Liver (tissue), 8 donors: ENCODE measurements at regions not wholly inside any gene's neighbourhood (a gene's known extent, or its start where the extent isn't known, plus 50 kb on each side); places are given as distances from the start of the nearest gene placed in this dataset.

ENCODE experiments used
- DNase-seq: peaks from one replicate; pipeline ENCODE4 v3.0.0-alpha.2; 2017; ENCODE audit warnings: low spot score
- H3K27ac ChIP-seq, 2 donors: one replicate each; pipeline ENCODE4 v1.7.0; 2013; ENCODE audit warnings: inconsistent platforms in 2 of 2, low read length in 2 of 2, control low read depth in 1 of 2, low read depth in 1 of 2, mild to moderate bottlenecking in 1 of 2
- H3K27me3 ChIP-seq, 4 donors: one replicate each; pipeline versions ENCODE4 v1.6.1 to v1.7.0; 2013; ENCODE audit warnings: low read length in 3 of 4, inconsistent platforms in 1 of 4, mild to moderate bottlenecking in 1 of 4, moderate library complexity in 1 of 4; ENCODE audit not compliant: control insufficient read depth in 4 of 4, insufficient read depth in 4 of 4
- H3K36me3 ChIP-seq, 4 donors: one replicate each; pipeline versions ENCODE4 v1.6.1 to v1.7.0; 2013; ENCODE audit warnings: low read length in 3 of 4, mild to moderate bottlenecking in 3 of 4, low read depth in 1 of 4, moderate library complexity in 1 of 4; ENCODE audit not compliant: control insufficient read depth in 4 of 4, insufficient read depth in 3 of 4
- H3K4me1 ChIP-seq, 4 donors: one replicate each; pipeline versions ENCODE4 v1.6.1 to v1.7.0; 2013; ENCODE audit warnings: low read length in 3 of 4, mild to moderate bottlenecking in 3 of 4, moderate library complexity in 1 of 4; ENCODE audit not compliant: control insufficient read depth in 4 of 4, insufficient read depth in 4 of 4
- H3K4me3 ChIP-seq, 3 donors: one replicate each; pipeline versions ENCODE4 v1.6.1 to v1.7.0; 2013; ENCODE audit warnings: low read length in 3 of 3, control low read depth in 1 of 3, low read depth in 1 of 3, mild to moderate bottlenecking in 1 of 3
- H3K9ac ChIP-seq, 2 donors: one replicate each; pipeline ENCODE4 v1.7.0; 2013; ENCODE audit warnings: low read length in 2 of 2, mild to moderate bottlenecking in 2 of 2, moderate library complexity in 2 of 2, control low read depth in 1 of 2, low read depth in 1 of 2
- H3K9me3 ChIP-seq, 4 donors: one replicate each; pipeline versions ENCODE4 v1.6.1 to v1.7.0; 2013; ENCODE audit warnings: low read length in 3 of 4; ENCODE audit not compliant: control insufficient read depth in 4 of 4
- ATF3 ChIP-seq: IDR thresholded peaks from 2 replicates; pipeline ENCODE4 v1.6.1; 2016; ENCODE audit warnings: antibody characterized with exemption
- CTCF ChIP-seq: fragments of 150-350 bp; IDR thresholded peaks from 2 replicates; pipeline ENCODE4 v1.5.1; 2017; ENCODE audit warnings: improper control_type of control experiment, low read depth, low read length; ENCODE audit not compliant: missing input control
- EGR1 ChIP-seq, 2 donors: IDR thresholded peaks; 2 replicates each; pipeline ENCODE4 v1.6.1; 2016 to 2018; ENCODE audit warnings: antibody characterized with exemption in 2 of 2, low read depth in 2 of 2
- FOXA1 ChIP-seq: IDR thresholded peaks from 2 replicates; pipeline ENCODE4 v1.6.1; 2016; ENCODE audit warnings: antibody characterized with exemption
- FOXA2 ChIP-seq: IDR thresholded peaks from 2 replicates; pipeline ENCODE4 v1.6.1; 2016; ENCODE audit warnings: antibody characterized with exemption
- GABPA ChIP-seq, 2 donors: IDR thresholded peaks in 1 of 2; conservative IDR thresholded peaks in 1 of 2; 2 replicates each; pipeline ENCODE4 v1.6.1; 2016; ENCODE audit warnings: antibody characterized with exemption in 2 of 2, mild to moderate bottlenecking in 1 of 2, moderate library complexity in 1 of 2
- HNF4A ChIP-seq, 2 donors: conservative IDR thresholded peaks; 2 replicates each; pipeline ENCODE4 v1.6.1; 2016; ENCODE audit warnings: antibody characterized with exemption in 2 of 2, mild to moderate bottlenecking in 2 of 2
- HNF4G ChIP-seq: IDR thresholded peaks from 2 replicates; pipeline ENCODE4 v1.6.1; 2016; ENCODE audit warnings: antibody characterized with exemption
- JUND ChIP-seq, 2 donors: IDR thresholded peaks; 2 replicates each; pipeline ENCODE4 v1.6.1; 2016; ENCODE audit warnings: antibody characterized with exemption in 2 of 2
- MAX ChIP-seq: IDR thresholded peaks from 2 replicates; pipeline ENCODE4 v1.6.1; 2016; ENCODE audit warnings: antibody characterized with exemption
- NR2F2 ChIP-seq: IDR thresholded peaks from 2 replicates; pipeline ENCODE4 v1.6.1; 2016; ENCODE audit warnings: antibody characterized with exemption
- RAD21 ChIP-seq, 2 donors: IDR thresholded peaks; 2 replicates each; pipeline ENCODE4 v1.6.1; 2016; ENCODE audit warnings: antibody characterized with exemption in 2 of 2, mild to moderate bottlenecking in 2 of 2
- REST ChIP-seq: IDR thresholded peaks from 2 replicates; pipeline ENCODE4 v1.6.1; 2016; ENCODE audit warnings: antibody characterized with exemption, mild to moderate bottlenecking
- RXRA ChIP-seq, 2 donors: IDR thresholded peaks; 2 replicates each; pipeline ENCODE4 v1.6.1; 2017 to 2018; ENCODE audit warnings: antibody characterized with exemption in 2 of 2, mild to moderate bottlenecking in 1 of 2
- SP1 ChIP-seq: IDR thresholded peaks from 2 replicates; pipeline ENCODE4 v1.6.1; 2018; ENCODE audit warnings: antibody characterized with exemption, mild to moderate bottlenecking
- TAF1 ChIP-seq: conservative IDR thresholded peaks from 2 replicates; pipeline ENCODE4 v1.6.1; 2016; ENCODE audit warnings: antibody characterized with exemption, mild to moderate bottlenecking
- YY1 ChIP-seq: IDR thresholded peaks from 2 replicates; pipeline ENCODE4 v1.6.1; 2016; ENCODE audit warnings: antibody characterized with exemption, mild to moderate bottlenecking
- WGBS: extraction: QIAGEN DNeasy Blood & Tissue Kit; methylation state at CpG from one replicate; pipeline ENCODE4 v1.1.7; 2013; 5-methylcytosine and 5-hydroxymethylcytosine counted together
- TF ChIP-seq, protein P1 (sequence below): IDR thresholded peaks from 2 replicates; pipeline ENCODE4 v1.6.1; 2016; ENCODE audit warnings: antibody characterized with exemption
- donor health status: healthy.
- donor health status: healthy.
- donor health status: healthy.
- donor health status: healthy.
- donor health status: healthy.

- H3K36me3 ChIP-seq: no peaks in the 10 kb centered on the region
- H3K9me3 ChIP-seq: no peaks in the 10 kb centered on the region
- H3K27me3 ChIP-seq: no peaks in the 10 kb centered on the region
- no peaks in the 10 kb centered on the region for H3K4me1 ChIP-seq
- 92% methylated on average over 3 of the region's 3 CpGs for WGBS
- H3K27ac ChIP-seq: no peak overlapping the region
- H3K4me3 ChIP-seq: no peak overlapping the region
- TF ChIP-seq HNF4G (no peak), YY1 (no peak), TAF1 (no peak), RAD21 (IDR thresholded peaks at IDR 0.05) (no peak), HNF4A (conservative IDR thresholded peaks at IDR 0.05) (no peak), FOXA1 (no peak), CTCF (no peak), FOXA2 (no peak)
- TF ChIP-seq, protein P1, sequence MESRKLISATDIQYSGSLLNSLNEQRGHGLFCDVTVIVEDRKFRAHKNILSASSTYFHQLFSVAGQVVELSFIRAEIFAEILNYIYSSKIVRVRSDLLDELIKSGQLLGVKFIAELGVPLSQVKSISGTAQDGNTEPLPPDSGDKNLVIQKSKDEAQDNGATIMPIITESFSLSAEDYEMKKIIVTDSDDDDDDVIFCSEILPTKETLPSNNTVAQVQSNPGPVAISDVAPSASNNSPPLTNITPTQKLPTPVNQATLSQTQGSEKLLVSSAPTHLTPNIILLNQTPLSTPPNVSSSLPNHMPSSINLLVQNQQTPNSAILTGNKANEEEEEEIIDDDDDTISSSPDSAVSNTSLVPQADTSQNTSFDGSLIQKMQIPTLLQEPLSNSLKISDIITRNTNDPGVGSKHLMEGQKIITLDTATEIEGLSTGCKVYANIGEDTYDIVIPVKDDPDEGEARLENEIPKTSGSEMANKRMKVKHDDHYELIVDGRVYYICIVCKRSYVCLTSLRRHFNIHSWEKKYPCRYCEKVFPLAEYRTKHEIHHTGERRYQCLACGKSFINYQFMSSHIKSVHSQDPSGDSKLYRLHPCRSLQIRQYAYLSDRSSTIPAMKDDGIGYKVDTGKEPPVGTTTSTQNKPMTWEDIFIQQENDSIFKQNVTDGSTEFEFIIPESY: no peak
- no peak for DNase-seq
- no peak overlapping the region for H3K9ac ChIP-seq
These were observed 136.5 kb downstream of the AQP4 start for GRCh38 chr18:26729008-26729407.

DNA sequence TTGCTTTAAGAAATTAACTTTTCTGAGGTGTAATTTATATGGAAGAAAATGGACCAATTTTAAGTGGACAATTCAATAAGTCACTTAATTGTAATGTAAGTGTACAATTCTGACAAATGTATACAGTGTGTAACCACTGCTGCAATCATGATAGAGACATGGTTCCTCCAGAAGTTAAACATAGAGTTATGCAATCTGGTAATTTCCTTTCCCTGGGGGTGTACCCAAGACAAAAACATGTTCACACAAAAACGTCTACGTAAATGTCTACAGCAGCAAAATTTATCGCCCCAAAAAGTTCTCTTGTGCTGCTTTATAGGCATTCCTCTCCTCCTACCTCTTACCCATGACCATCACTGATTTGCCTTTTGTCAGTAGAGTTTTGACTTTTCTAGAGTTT lies 141.5 kb downstream of the AQP4 start:
- Histone ChIP-seq H3K36me3 (peaks cover 0 to 1% (median 0%) of the 10 kb centered on the region in 4 donors), H3K9ac (no peak overlapping the region), H3K4me3 (no peak overlapping the region), H3K9me3 (no peaks in the 10 kb centered on the region), H3K27me3 (no peaks in the 10 kb centered on the region), H3K4me1 (no peaks in the 10 kb centered on the region), H3K27ac (no peak overlapping the region)
- DNase-seq: no peak
- TF ChIP-seq YY1 (no peak), FOXA1 (no peak), FOXA2 (no peak), RXRA (IDR thresholded peaks at IDR 0.05) (no peak), ATF3 (no peak), SP1 (no peak), HNF4G (no peak), GABPA (IDR thresholded peaks at IDR 0.05 in 1 of 2, conservative IDR thresholded peaks at IDR 0.05 in 1 of 2) (no peak), TAF1 (no peak), HNF4A (conservative IDR thresholded peaks at IDR 0.05) (no peak), RAD21 (IDR thresholded peaks at IDR 0.05) (no peak), CTCF (no peak), EGR1 (IDR thresholded peaks at IDR 0.05; ENCODE audit: low read depth in 2 of 2) (no peak), JUND (IDR thresholded peaks at IDR 0.05) (no peak), NR2F2 (no peak), REST (no peak), MAX (no peak)
- TF ChIP-seq, protein P1: no peak
- 75% methylated on average over 3 of the region's 3 CpGs for WGBS
